Stomach (tissue), 8 donors: ENCODE measurements at regions not wholly inside any gene's neighbourhood (a gene's known extent, or its start where the extent isn't known, plus 50 kb on each side); places are given as distances from the start of the nearest gene placed in this dataset.

Source experiments
- DNase-seq, 2 donors: peaks; one replicate each; pipeline versions ENCODE4 v3.0.0 to v3.0.0-alpha.2; 2013 to 2019
- H3K27ac ChIP-seq, 5 donors: fragments of 200-600 bp in 4 of 5; sonication (generic) in 4 of 5; one replicate each; pipeline ENCODE4 v1.5.1; 2013 to 2019; ENCODE audit warnings: mild to moderate bottlenecking in 1 of 5, moderate library complexity in 1 of 5
- H3K27me3 ChIP-seq, 3 donors: fragments of 200-600 bp; sonication (generic); one replicate each; pipeline ENCODE4 v1.5.1; 2017 to 2019; ENCODE audit warnings: mixed run types in 1 of 3
- H3K36me3 ChIP-seq, 4 donors: fragments of 200-600 bp; sonication (generic); 1 replicate in 3 of 4; 2 replicates in 1 of 4; pipeline ENCODE4 v1.5.1; 2016 to 2019
- H3K4me1 ChIP-seq, 4 donors: fragments of 200-600 bp; sonication (generic); one replicate each; pipeline ENCODE4 v1.5.1; 2016 to 2019
- H3K4me3 ChIP-seq, 4 donors: fragments of 200-600 bp; sonication (generic) in 3 of 4; one replicate each; pipeline ENCODE4 v1.5.1; 2016 to 2019; ENCODE audit warnings: mild to moderate bottlenecking in 1 of 4
- H3K9me3 ChIP-seq, 4 donors: fragments of 200-600 bp; sonication (generic); one replicate each; pipeline ENCODE4 v1.5.1; 2016 to 2019
- EP300 ChIP-seq: sonication (generic); formaldehyde crosslinking; IDR thresholded peaks from one replicate; pipeline ENCODE4 v1.6.1; 2017; ENCODE audit warnings: antibody characterized with exemption
- POLR2A ChIP-seq, 4 donors: fragments of 450-650 bp; IDR thresholded peaks; one replicate each; pipeline ENCODE4 v1.6.1; 2016; ENCODE audit warnings: antibody characterized with exemption in 4 of 4, control low read depth in 2 of 4, mild to moderate bottlenecking in 1 of 4, moderate library complexity in 1 of 4
- POLR2AphosphoS5 ChIP-seq, 3 donors: sonication (generic); formaldehyde crosslinking; IDR thresholded peaks; one replicate each; pipeline ENCODE4 v1.6.1; 2016; ENCODE audit warnings: antibody characterized with exemption in 3 of 3
- WGBS, 5 donors: extraction: QIAGEN DNeasy Blood & Tissue Kit in 3 of 5; methylation state at CpG; one replicate each; pipeline versions ENCODE4 v1.1.5 to v1.1.7; 2013 to 2018; 5-methylcytosine and 5-hydroxymethylcytosine counted together
- intact Hi-C: fragments of 100-400 bp; cut with DNase I; formaldehyde crosslinking; loops from one replicate; pipeline ENCODE4 v1.15.1; 2023; ENCODE audit warnings: low total_unique reads
- TF ChIP-seq, protein P1 (sequence below), 7 experiments: fragments of 450-650 bp in 4 of 7; fragments of 200-600 bp in 3 of 7; sonication (generic) in 3 of 7; IDR thresholded peaks; one replicate each; pipeline ENCODE4 v1.5.1; 2016 to 2019; ENCODE audit warnings: antibody characterized with exemption in 7 of 7, control low read depth in 2 of 7, mild to moderate bottlenecking in 1 of 7
- donor health status: healthy with polysubstance abuse.
- donor health status: Bipolar disorder and iron deficiency.
- donor health status: healthy.

GRCh38 chr10:62735464-62736167 lies 68.9 kb upstream of the ADO start:
- no peak overlapping the region for H3K4me3 ChIP-seq
- no peaks in the 10 kb centered on the region for H3K9me3 ChIP-seq
- intact Hi-C loops: no loop called here
- no peak overlapping the region for H3K27ac ChIP-seq
- DNase-seq: peak in 1 of 2 donors; percentile 19
- no peaks in the 10 kb centered on the region for H3K36me3 ChIP-seq
- TF ChIP-seq POLR2AphosphoS5 (IDR thresholded peaks at IDR 0.05) (no peak), EP300 (no peak), POLR2A (IDR thresholded peaks at IDR 0.05) (no peak)
- TF ChIP-seq, protein P1, sequence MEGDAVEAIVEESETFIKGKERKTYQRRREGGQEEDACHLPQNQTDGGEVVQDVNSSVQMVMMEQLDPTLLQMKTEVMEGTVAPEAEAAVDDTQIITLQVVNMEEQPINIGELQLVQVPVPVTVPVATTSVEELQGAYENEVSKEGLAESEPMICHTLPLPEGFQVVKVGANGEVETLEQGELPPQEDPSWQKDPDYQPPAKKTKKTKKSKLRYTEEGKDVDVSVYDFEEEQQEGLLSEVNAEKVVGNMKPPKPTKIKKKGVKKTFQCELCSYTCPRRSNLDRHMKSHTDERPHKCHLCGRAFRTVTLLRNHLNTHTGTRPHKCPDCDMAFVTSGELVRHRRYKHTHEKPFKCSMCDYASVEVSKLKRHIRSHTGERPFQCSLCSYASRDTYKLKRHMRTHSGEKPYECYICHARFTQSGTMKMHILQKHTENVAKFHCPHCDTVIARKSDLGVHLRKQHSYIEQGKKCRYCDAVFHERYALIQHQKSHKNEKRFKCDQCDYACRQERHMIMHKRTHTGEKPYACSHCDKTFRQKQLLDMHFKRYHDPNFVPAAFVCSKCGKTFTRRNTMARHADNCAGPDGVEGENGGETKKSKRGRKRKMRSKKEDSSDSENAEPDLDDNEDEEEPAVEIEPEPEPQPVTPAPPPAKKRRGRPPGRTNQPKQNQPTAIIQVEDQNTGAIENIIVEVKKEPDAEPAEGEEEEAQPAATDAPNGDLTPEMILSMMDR (IDR thresholded peaks at IDR 0.05): no peak
- no peaks in the 10 kb centered on the region for H3K27me3 ChIP-seq
- H3K4me1 ChIP-seq: no peaks in the 10 kb centered on the region
- 53 to 71% (median 64%) methylated on average over 2 of the region's 2 CpGs for WGBS, 5 donors

GRCh38 chr10:62736168-62736546 lies 68.4 kb upstream of the ADO start:
- 71 to 82% (median 75%) methylated on average over 2 of the region's 2 CpGs for WGBS, 5 donors

GRCh38 chr10:62738916-62739315 lies 65.6 kb upstream of the ADO start:
- intact Hi-C loops: no loop called here
- DNase-seq: no peak
- no peaks in the 10 kb centered on the region for H3K9me3 ChIP-seq
- 58 to 70% (median 66%) methylated on average over 3 of the region's 3 CpGs for WGBS, 5 donors
- H3K4me3 ChIP-seq: no peak overlapping the region
- TF ChIP-seq POLR2A (IDR thresholded peaks at IDR 0.05): no peak
- H3K27ac ChIP-seq: no peak overlapping the region
- H3K36me3 ChIP-seq: no peaks in the 10 kb centered on the region
- no peaks in the 10 kb centered on the region for H3K27me3 ChIP-seq
- peaks cover 0 to 8% (median 0%) of the 10 kb centered on the region in 4 donors for H3K4me1 ChIP-seq

More at GRCh38 chr10:62736168-62736546, 68.4 kb upstream of the ADO start:
- H3K4me3 ChIP-seq: no peak overlapping the region
- H3K9me3 ChIP-seq: no peaks in the 10 kb centered on the region
- DNase-seq: no peak
- intact Hi-C loops: no loop called here
- no peaks in the 10 kb centered on the region for H3K36me3 ChIP-seq
- H3K4me1 ChIP-seq: no peaks in the 10 kb centered on the region
- no peaks in the 10 kb centered on the region for H3K27me3 ChIP-seq
- no peak overlapping the region for H3K27ac ChIP-seq
- TF ChIP-seq POLR2AphosphoS5 (IDR thresholded peaks at IDR 0.05) (no peak), POLR2A (IDR thresholded peaks at IDR 0.05) (no peak), EP300 (no peak)
- TF ChIP-seq, protein P1 (IDR thresholded peaks at IDR 0.05): no peak

DNA sequence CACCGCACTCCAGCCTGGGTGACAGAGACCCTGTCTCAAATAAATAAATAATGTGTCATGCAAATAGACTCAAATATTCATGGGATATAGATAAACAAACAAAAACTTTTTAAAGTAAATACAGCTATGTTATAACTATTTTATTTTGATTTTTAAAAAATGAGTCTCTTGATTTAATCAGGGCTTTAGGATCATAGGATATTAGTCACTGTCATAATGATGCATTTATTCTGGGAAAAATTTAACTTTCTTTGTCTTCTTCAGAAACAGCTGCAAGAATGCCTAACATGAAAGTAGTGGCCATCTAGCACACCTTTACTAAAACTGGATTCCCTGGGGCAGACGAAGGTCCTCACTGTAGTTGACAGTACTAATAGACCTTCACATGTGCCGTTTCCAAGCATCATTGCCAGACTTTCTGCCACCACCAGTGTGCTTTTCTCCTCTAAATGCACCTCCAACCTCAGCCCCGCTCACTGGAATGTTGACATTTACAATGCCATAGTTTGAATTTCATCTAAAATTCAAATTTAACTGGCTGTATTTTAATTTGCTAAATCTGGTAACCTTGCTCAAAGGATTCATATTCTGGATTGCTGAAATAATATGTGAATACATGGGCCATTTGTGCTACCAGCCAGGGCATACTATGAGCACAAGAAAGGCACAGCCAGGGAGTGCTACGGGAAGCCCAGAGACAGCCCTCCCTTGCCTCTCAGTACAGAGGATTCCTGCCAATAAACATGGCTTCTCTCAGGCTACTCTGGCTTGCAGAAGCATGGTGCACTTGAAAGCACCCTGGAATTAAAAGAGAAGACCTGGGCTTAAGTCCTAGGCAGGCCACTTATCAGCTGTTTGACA lies 63.4 kb upstream of the ADO start:
- intact Hi-C loops: no loop called here
- Histone ChIP-seq H3K36me3 (no peaks in the 10 kb centered on the region), H3K27me3 (no peaks in the 10 kb centered on the region), H3K9me3 (no peaks in the 10 kb centered on the region), H3K4me1 (peaks cover 0 to 8% (median 0%) of the 10 kb centered on the region in 4 donors), H3K27ac (no peak overlapping the region), H3K4me3 (no peak overlapping the region)
- no peak for DNase-seq
- 58 to 88% (median 82%) methylated on average over 5 of the region's 5 CpGs for WGBS, 5 donors
- TF ChIP-seq, protein P1 (IDR thresholded peaks at IDR 0.05): no peak
- no peak for TF ChIP-seq POLR2AphosphoS5 (IDR thresholded peaks at IDR 0.05)
- no peak for TF ChIP-seq EP300
- TF ChIP-seq POLR2A (IDR thresholded peaks at IDR 0.05): no peak
